Neutrophil (primary cell): ENCODE measurements at regions not wholly inside any gene's neighbourhood (a gene's known extent, or its start where the extent isn't known, plus 50 kb on each side); places are given as distances from the start of the nearest gene placed in this dataset.

Experiments
- H3K27ac ChIP-seq: fragments of 200-600 bp; sonication (generic); 2 replicates; pipeline ENCODE4 v1.5.1; 2016; ENCODE audit warnings: mild to moderate bottlenecking, moderate library complexity
- H3K27me3 ChIP-seq: fragments of 200-600 bp; sonication (generic); 2 replicates; pipeline ENCODE4 v1.6.0; 2016; ENCODE audit warnings: mild to moderate bottlenecking
- H3K36me3 ChIP-seq: fragments of 200-600 bp; sonication (generic); 2 replicates; pipeline ENCODE4 v1.5.1; 2017
- H3K4me1 ChIP-seq, 2 experiments: fragments of 200-600 bp in 1 of 2; sonication (generic) in 1 of 2; 1 replicate in 1 of 2; 2 replicates in 1 of 2; pipeline versions ENCODE4 v1.5.1 to v1.6.1; 2013 to 2016; ENCODE audit warnings: low read depth in 1 of 2, low read length in 1 of 2, mild to moderate bottlenecking in 1 of 2, moderate library complexity in 1 of 2; ENCODE audit not compliant: control insufficient read depth in 1 of 2, insufficient read depth in 1 of 2
- H3K4me3 ChIP-seq, 2 experiments: fragments of 200-600 bp in 1 of 2; sonication (generic) in 1 of 2; 1 replicate in 1 of 2; 2 replicates in 1 of 2; pipeline ENCODE4 v1.5.1; 2013 to 2016; ENCODE audit warnings: low read depth in 1 of 2, low read length in 1 of 2, mild to moderate bottlenecking in 1 of 2, moderate library complexity in 1 of 2
- H3K9me3 ChIP-seq: fragments of 200-600 bp; sonication (generic); 2 replicates; pipeline ENCODE4 v1.5.1; 2016
- CTCF ChIP-seq: fragments of 200-600 bp; sonication (generic); IDR thresholded peaks from 2 replicates; pipeline ENCODE4 v1.5.1; 2016; ENCODE audit warnings: antibody characterized with exemption

GRCh38 chr10:124155781-124156435 lies 62.5 kb upstream of the CHST15 start:
- Histone ChIP-seq H3K27me3 (peaks cover 16% of the 10 kb centered on the region), H3K27ac (peak overlapping the region; percentile 62), H3K9me3 (no peaks in the 10 kb centered on the region), H3K4me1 (peaks cover 51 to 54% of the 10 kb centered on the region in 2 experiments), H3K4me3 (no peak overlapping the region), H3K36me3 (no peaks in the 10 kb centered on the region)
- no peak for TF ChIP-seq CTCF

GRCh38 chr10:124153023-124153826 lies 59.8 kb upstream of the CHST15 start:
- Histone ChIP-seq H3K4me3 (peak overlapping the region; percentile 46 to 48), H3K9me3 (no peaks in the 10 kb centered on the region), H3K27ac (peak overlapping the region; percentile 95), H3K36me3 (no peaks in the 10 kb centered on the region), H3K4me1 (peaks cover 78 to 81% of the 10 kb centered on the region in 2 experiments), H3K27me3 (no peaks in the 10 kb centered on the region)
- peak; percentile 28 for TF ChIP-seq CTCF

GRCh38 chr10:124152139-124153022 lies 59.0 kb upstream of the CHST15 start:
- Histone ChIP-seq H3K36me3 (no peaks in the 10 kb centered on the region), H3K4me1 (peaks cover 85 to 88% of the 10 kb centered on the region in 2 experiments), H3K27ac (peak overlapping the region; percentile 95), H3K4me3 (peak overlapping the region; percentile 46 to 48), H3K9me3 (no peaks in the 10 kb centered on the region), H3K27me3 (no peaks in the 10 kb centered on the region)
- peak; percentile 7 for TF ChIP-seq CTCF

- no peak for TF ChIP-seq CTCF
- no peaks in the 10 kb centered on the region for H3K9me3 ChIP-seq
- H3K27me3 ChIP-seq = no peaks in the 10 kb centered on the region
- H3K36me3 ChIP-seq = no peaks in the 10 kb centered on the region
- peaks cover 87 to 89% of the 10 kb centered on the region in 2 experiments for H3K4me1 ChIP-seq
- H3K4me3 ChIP-seq = peak overlapping the region; percentile 46 to 48
- H3K27ac ChIP-seq = peak overlapping the region; percentile 95
These were observed 58.2 kb upstream of the CHST15 start for GRCh38 chr10:124151466-124152095.
